GM23338 (cell line): ENCODE measurements at regions not wholly inside any gene's neighbourhood (a gene's known extent, or its start where the extent isn't known, plus 50 kb on each side); places are given as distances from the start of the nearest gene placed in this dataset.

Experiments
- ATAC-seq: fragments of 200-7000 bp; cut with Tn5 transposase; 3 replicates; pipeline ENCODE4 v1.9.1; 2020
- DNase-seq: peaks from one replicate; pipeline ENCODE4 v3.0.0-alpha.2; 2015; ENCODE audit warnings: low spot score
- H2AFZ ChIP-seq: fragments of 200-600 bp; sonication (generic); 2 replicates; pipeline ENCODE4 v1.8.0; 2016; ENCODE audit warnings: antibody characterized with exemption, mild to moderate bottlenecking, moderate library complexity
- H3F3A ChIP-seq: fragments of 200-600 bp; sonication (generic); replicated peaks from 2 replicates; pipeline ENCODE4 v1.8.0; 2017; ENCODE audit warnings: antibody characterized with exemption, mixed run types, low read depth
- H3K27ac ChIP-seq: fragments of 200-600 bp; sonication (generic); 2 replicates; pipeline ENCODE4 v1.6.1; 2016; ENCODE audit warnings: low read depth
- H3K27me3 ChIP-seq: fragments of 200-600 bp; sonication (generic); 2 replicates; pipeline ENCODE4 v1.8.0; 2016; ENCODE audit warnings: mild to moderate bottlenecking, mixed run types, moderate library complexity; ENCODE audit not compliant: insufficient read depth
- H3K36me3 ChIP-seq: fragments of 200-600 bp; sonication (generic); 2 replicates; pipeline ENCODE4 v1.8.0; 2016; ENCODE audit warnings: mild to moderate bottlenecking; ENCODE audit not compliant: insufficient read depth
- H3K4me1 ChIP-seq: fragments of 200-600 bp; sonication (generic); 2 replicates; pipeline ENCODE4 v1.8.0; 2016; ENCODE audit warnings: mild to moderate bottlenecking, moderate library complexity; ENCODE audit not compliant: insufficient read depth
- H3K4me2 ChIP-seq: fragments of 200-600 bp; sonication (generic); 2 replicates; pipeline ENCODE4 v1.7.1; 2017; ENCODE audit warnings: mixed run types
- H3K4me3 ChIP-seq: fragments of 200-600 bp; sonication (generic); 2 replicates; pipeline ENCODE4 v1.6.1; 2016; ENCODE audit warnings: mixed run types
- H3K79me2 ChIP-seq: fragments of 200-600 bp; sonication (generic); replicated peaks from 2 replicates; pipeline ENCODE4 v1.8.0; 2017; ENCODE audit warnings: mild to moderate bottlenecking; ENCODE audit not compliant: insufficient read depth
- H3K9me2 ChIP-seq: fragments of 200-600 bp; sonication (generic); 2 replicates; pipeline ENCODE4 v1.8.0; 2017; ENCODE audit not compliant: insufficient read depth
- H4K20me1 ChIP-seq: fragments of 200-600 bp; sonication (generic); replicated peaks from 2 replicates; pipeline ENCODE4 v1.8.0; 2017; ENCODE audit warnings: mild to moderate bottlenecking; ENCODE audit not compliant: insufficient read depth
- H3K27ac Mint-ChIP-seq: 2 replicates; pipeline ENCODE4 v1.8.0; 2020; ENCODE audit warnings: inconsistent platforms, mild to moderate bottlenecking, moderate library complexity, mixed read lengths
- H3K27me3 Mint-ChIP-seq: 3 replicates; pipeline ENCODE4 v1.8.0; 2022; ENCODE audit warnings: low read depth, mild to moderate bottlenecking, moderate library complexity, mixed read lengths, inconsistent platforms; ENCODE audit not compliant: insufficient read depth, poor library complexity
- H3K36me3 Mint-ChIP-seq: 3 replicates; pipeline ENCODE4 v1.8.0; 2021; ENCODE audit warnings: low read depth, mild to moderate bottlenecking, inconsistent platforms, moderate library complexity, mixed read lengths
- H3K4me1 Mint-ChIP-seq: 3 replicates; pipeline ENCODE4 v1.8.0; 2020; ENCODE audit warnings: mild to moderate bottlenecking, inconsistent platforms, mixed read lengths
- H3K4me3 Mint-ChIP-seq: 3 replicates; pipeline ENCODE4 v1.8.0; 2021; ENCODE audit warnings: moderate library complexity, mild to moderate bottlenecking, inconsistent platforms, mixed read lengths
- H3K9me3 Mint-ChIP-seq: 3 replicates; pipeline ENCODE4 v1.8.0; 2020; ENCODE audit warnings: moderate library complexity, mild to moderate bottlenecking, inconsistent platforms, mixed read lengths
- CREB1 ChIP-seq: fragments of 250-450 bp; sonication (Bioruptor Pico); IDR thresholded peaks from 2 replicates; pipeline ENCODE4 v1.5.0; 2020; ENCODE audit warnings: low read depth, mild to moderate bottlenecking, moderate library complexity
- EZH2 ChIP-seq: fragments of 200-600 bp; sonication (generic); IDR thresholded peaks from one replicate; pipeline ENCODE4 v1.8.0; 2017; ENCODE audit warnings: antibody characterized with exemption, mild to moderate bottlenecking, low read depth; ENCODE audit not compliant: unreplicated experiment
- EZH2phosphoT487 ChIP-seq: fragments of 200-600 bp; sonication (generic); IDR thresholded peaks from one replicate; pipeline ENCODE4 v1.8.1; 2018; ENCODE audit warnings: antibody characterized with exemption; ENCODE audit not compliant: unreplicated experiment
- JUNB ChIP-seq: IDR thresholded peaks from one replicate; pipeline ENCODE4 v1.6.1; 2016; ENCODE audit warnings: antibody characterized with exemption; ENCODE audit not compliant: unreplicated experiment
- NANOG ChIP-seq: IDR thresholded peaks from 2 replicates; pipeline ENCODE4 v1.6.1; 2016; ENCODE audit warnings: antibody characterized with exemption, borderline replicate concordance
- POLR2AphosphoS5 ChIP-seq: IDR thresholded peaks from 2 replicates; pipeline ENCODE4 v1.6.1; 2016; ENCODE audit warnings: antibody characterized with exemption, low read depth
- STAT1 ChIP-seq: IDR thresholded peaks from one replicate; pipeline ENCODE4 v1.6.1; 2016; ENCODE audit warnings: antibody characterized with exemption; ENCODE audit not compliant: unreplicated experiment
- ZNF114 ChIP-seq: fragments of 250-450 bp; sonication (Bioruptor Pico); IDR thresholded peaks from 2 replicates; pipeline ENCODE4 v1.5.0; 2020; ENCODE audit warnings: mild to moderate bottlenecking, moderate library complexity
- ZNF331 ChIP-seq: fragments of 250-450 bp; sonication (Bioruptor Pico); IDR thresholded peaks from 2 replicates; pipeline ENCODE4 v1.5.0; 2020; ENCODE audit warnings: low read depth, mild to moderate bottlenecking, moderate library complexity
- TF ChIP-seq, protein P1 (sequence below), 2 experiments: fragments of 200-600 bp in 1 of 2; sonication (generic) in 1 of 2; conservative IDR thresholded peaks; 2 replicates each; pipeline versions ENCODE4 v1.5.1 to v1.6.1; 2016 to 2017; ENCODE audit warnings: antibody characterized with exemption in 2 of 2, low read depth in 2 of 2, mild to moderate bottlenecking in 2 of 2, moderate library complexity in 1 of 2
- TF ChIP-seq, protein P2 (sequence below): fragments of 250-450 bp; sonication (Bioruptor Pico); IDR thresholded peaks from 2 replicates; pipeline ENCODE4 v1.5.0; 2020; ENCODE audit warnings: mild to moderate bottlenecking, moderate library complexity
- TF ChIP-seq, protein P3 (sequence below): IDR thresholded peaks from one replicate; pipeline ENCODE4 v1.6.1; 2018; ENCODE audit warnings: antibody characterized with exemption; ENCODE audit not compliant: unreplicated experiment
- TF ChIP-seq, protein P4 (sequence below): IDR thresholded peaks from 2 replicates; pipeline ENCODE4 v1.6.1; 2016; ENCODE audit warnings: antibody characterized with exemption

DNA sequence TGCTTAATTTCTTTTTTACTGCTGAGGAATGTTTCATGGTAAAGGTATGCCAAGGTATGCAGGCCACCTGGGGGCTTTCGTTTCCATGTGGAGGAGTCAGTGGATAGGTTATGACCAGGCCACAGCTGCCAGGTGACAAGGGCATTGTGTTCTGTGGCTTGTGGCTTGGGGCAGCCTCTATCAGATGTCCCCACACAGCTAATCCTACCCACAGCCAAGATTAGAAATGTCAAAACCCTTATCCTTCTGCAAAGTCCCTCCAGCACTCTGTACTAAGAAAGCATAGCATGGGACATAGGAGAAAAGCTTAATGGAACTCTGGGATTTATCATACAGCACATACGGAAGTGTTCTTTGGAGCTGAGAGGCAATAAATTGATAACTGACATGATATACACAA lies 171.2 kb upstream of the S1PR3 start:
- Mint-ChIP-seq H3K27me3 (no peaks in the 10 kb centered on the region), H3K27ac (no peak overlapping the region), H3K36me3 (no peaks in the 10 kb centered on the region; the same call in 2 of the 3 replicates), H3K4me3 (no peak overlapping the region), H3K4me1 (peaks cover 22% of the 10 kb centered on the region), H3K9me3 (no peaks in the 10 kb centered on the region)
- no peaks in the 10 kb centered on the region for H3K79me2 ChIP-seq
- no peak overlapping the region for H3K4me3 ChIP-seq
- H4K20me1 ChIP-seq, result no peaks in the 10 kb centered on the region
- peaks cover 3% of the 10 kb centered on the region; the same call in 1 of the 2 replicates for H3K9me2 ChIP-seq
- no peaks in the 10 kb centered on the region for H3K27me3 ChIP-seq
- ATAC-seq (no peak), DNase-seq (no peak)
- H3K4me1 ChIP-seq, result peaks cover 19% of the 10 kb centered on the region
- no peak overlapping the region for H3K27ac ChIP-seq
- H3F3A ChIP-seq, result no peaks in the 10 kb centered on the region
- H3K4me2 ChIP-seq, result no peak overlapping the region
- H3K36me3 ChIP-seq, result no peaks in the 10 kb centered on the region
- TF ChIP-seq, protein P1, sequence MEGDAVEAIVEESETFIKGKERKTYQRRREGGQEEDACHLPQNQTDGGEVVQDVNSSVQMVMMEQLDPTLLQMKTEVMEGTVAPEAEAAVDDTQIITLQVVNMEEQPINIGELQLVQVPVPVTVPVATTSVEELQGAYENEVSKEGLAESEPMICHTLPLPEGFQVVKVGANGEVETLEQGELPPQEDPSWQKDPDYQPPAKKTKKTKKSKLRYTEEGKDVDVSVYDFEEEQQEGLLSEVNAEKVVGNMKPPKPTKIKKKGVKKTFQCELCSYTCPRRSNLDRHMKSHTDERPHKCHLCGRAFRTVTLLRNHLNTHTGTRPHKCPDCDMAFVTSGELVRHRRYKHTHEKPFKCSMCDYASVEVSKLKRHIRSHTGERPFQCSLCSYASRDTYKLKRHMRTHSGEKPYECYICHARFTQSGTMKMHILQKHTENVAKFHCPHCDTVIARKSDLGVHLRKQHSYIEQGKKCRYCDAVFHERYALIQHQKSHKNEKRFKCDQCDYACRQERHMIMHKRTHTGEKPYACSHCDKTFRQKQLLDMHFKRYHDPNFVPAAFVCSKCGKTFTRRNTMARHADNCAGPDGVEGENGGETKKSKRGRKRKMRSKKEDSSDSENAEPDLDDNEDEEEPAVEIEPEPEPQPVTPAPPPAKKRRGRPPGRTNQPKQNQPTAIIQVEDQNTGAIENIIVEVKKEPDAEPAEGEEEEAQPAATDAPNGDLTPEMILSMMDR (conservative IDR thresholded peaks at IDR 0.05; ENCODE audit: low read depth in 2 of 2), result no peak
- TF ChIP-seq ZNF331 (CRISPR knock-in tag), result no peak
- TF ChIP-seq, protein P2, sequence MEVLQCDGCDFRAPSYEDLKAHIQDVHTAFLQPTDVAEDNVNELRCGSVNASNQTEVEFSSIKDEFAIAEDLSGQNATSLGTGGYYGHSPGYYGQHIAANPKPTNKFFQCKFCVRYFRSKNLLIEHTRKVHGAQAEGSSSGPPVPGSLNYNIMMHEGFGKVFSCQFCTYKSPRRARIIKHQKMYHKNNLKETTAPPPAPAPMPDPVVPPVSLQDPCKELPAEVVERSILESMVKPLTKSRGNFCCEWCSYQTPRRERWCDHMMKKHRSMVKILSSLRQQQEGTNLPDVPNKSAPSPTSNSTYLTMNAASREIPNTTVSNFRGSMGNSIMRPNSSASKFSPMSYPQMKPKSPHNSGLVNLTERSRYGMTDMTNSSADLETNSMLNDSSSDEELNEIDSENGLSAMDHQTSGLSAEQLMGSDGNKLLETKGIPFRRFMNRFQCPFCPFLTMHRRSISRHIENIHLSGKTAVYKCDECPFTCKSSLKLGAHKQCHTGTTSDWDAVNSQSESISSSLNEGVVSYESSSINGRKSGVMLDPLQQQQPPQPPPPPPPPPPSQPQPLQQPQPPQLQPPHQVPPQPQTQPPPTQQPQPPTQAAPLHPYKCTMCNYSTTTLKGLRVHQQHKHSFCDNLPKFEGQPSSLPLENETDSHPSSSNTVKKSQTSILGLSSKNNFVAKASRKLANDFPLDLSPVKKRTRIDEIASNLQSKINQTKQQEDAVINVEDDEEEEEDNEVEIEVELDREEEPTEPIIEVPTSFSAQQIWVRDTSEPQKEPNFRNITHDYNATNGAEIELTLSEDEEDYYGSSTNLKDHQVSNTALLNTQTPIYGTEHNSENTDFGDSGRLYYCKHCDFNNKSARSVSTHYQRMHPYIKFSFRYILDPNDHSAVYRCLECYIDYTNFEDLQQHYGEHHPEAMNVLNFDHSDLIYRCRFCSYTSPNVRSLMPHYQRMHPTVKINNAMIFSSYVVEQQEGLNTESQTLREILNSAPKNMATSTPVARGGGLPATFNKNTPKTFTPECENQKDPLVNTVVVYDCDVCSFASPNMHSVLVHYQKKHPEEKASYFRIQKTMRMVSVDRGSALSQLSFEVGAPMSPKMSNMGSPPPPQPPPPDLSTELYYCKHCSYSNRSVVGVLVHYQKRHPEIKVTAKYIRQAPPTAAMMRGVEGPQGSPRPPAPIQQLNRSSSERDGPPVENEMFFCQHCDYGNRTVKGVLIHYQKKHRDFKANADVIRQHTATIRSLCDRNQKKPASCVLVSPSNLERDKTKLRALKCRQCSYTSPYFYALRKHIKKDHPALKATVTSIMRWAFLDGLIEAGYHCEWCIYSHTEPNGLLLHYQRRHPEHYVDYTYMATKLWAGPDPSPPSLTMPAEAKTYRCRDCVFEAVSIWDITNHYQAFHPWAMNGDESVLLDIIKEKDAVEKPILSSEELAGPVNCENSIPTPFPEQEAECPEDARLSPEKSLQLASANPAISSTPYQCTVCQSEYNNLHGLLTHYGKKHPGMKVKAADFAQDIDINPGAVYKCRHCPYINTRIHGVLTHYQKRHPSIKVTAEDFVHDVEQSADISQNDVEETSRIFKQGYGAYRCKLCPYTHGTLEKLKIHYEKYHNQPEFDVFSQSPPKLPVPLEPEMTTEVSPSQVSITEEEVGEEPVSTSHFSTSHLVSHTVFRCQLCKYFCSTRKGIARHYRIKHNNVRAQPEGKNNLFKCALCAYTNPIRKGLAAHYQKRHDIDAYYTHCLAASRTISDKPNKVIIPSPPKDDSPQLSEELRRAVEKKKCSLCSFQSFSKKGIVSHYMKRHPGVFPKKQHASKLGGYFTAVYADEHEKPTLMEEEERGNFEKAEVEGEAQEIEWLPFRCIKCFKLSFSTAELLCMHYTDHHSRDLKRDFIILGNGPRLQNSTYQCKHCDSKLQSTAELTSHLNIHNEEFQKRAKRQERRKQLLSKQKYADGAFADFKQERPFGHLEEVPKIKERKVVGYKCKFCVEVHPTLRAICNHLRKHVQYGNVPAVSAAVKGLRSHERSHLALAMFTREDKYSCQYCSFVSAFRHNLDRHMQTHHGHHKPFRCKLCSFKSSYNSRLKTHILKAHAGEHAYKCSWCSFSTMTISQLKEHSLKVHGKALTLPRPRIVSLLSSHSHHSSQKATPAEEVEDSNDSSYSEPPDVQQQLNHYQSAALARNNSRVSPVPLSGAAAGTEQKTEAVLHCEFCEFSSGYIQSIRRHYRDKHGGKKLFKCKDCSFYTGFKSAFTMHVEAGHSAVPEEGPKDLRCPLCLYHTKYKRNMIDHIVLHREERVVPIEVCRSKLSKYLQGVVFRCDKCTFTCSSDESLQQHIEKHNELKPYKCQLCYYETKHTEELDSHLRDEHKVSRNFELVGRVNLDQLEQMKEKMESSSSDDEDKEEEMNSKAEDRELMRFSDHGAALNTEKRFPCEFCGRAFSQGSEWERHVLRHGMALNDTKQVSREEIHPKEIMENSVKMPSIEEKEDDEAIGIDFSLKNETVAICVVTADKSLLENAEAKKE, result no peak
- TF ChIP-seq, protein P3, sequence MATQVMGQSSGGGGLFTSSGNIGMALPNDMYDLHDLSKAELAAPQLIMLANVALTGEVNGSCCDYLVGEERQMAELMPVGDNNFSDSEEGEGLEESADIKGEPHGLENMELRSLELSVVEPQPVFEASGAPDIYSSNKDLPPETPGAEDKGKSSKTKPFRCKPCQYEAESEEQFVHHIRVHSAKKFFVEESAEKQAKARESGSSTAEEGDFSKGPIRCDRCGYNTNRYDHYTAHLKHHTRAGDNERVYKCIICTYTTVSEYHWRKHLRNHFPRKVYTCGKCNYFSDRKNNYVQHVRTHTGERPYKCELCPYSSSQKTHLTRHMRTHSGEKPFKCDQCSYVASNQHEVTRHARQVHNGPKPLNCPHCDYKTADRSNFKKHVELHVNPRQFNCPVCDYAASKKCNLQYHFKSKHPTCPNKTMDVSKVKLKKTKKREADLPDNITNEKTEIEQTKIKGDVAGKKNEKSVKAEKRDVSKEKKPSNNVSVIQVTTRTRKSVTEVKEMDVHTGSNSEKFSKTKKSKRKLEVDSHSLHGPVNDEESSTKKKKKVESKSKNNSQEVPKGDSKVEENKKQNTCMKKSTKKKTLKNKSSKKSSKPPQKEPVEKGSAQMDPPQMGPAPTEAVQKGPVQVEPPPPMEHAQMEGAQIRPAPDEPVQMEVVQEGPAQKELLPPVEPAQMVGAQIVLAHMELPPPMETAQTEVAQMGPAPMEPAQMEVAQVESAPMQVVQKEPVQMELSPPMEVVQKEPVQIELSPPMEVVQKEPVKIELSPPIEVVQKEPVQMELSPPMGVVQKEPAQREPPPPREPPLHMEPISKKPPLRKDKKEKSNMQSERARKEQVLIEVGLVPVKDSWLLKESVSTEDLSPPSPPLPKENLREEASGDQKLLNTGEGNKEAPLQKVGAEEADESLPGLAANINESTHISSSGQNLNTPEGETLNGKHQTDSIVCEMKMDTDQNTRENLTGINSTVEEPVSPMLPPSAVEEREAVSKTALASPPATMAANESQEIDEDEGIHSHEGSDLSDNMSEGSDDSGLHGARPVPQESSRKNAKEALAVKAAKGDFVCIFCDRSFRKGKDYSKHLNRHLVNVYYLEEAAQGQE, result no peak
- no peak for TF ChIP-seq STAT1
- TF ChIP-seq EZH2, result no peak
- TF ChIP-seq JUNB, result no peak
- no peak for TF ChIP-seq EZH2phosphoT487
- TF ChIP-seq, protein P4, sequence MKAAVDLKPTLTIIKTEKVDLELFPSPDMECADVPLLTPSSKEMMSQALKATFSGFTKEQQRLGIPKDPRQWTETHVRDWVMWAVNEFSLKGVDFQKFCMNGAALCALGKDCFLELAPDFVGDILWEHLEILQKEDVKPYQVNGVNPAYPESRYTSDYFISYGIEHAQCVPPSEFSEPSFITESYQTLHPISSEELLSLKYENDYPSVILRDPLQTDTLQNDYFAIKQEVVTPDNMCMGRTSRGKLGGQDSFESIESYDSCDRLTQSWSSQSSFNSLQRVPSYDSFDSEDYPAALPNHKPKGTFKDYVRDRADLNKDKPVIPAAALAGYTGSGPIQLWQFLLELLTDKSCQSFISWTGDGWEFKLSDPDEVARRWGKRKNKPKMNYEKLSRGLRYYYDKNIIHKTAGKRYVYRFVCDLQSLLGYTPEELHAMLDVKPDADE, result no peak
- no peak for TF ChIP-seq POLR2AphosphoS5
- no peak for TF ChIP-seq CREB1
- no peak for TF ChIP-seq NANOG
- no peak for TF ChIP-seq ZNF114
- no peak overlapping the region for H2AFZ ChIP-seq
